ENCODE measurements at regions not wholly inside any gene's neighbourhood (a gene's known extent, or its start where the extent isn't known, plus 50 kb on each side); places are given as distances from the start of the nearest gene placed in this dataset.

GRCh38 chr11:104705490-104706190, 192.6 kb downstream of the CASP12 start (continued):
- no peak for TF ChIP-seq RCOR1 (IDR thresholded peaks at IDR 0.05; ENCODE audit: borderline replicate concordance in 1 of 2, low read depth in 2 of 2, low read length in 2 of 2)
- TF ChIP-seq ZSCAN29 (IDR thresholded peaks at IDR 0.05) = no peak
- TF ChIP-seq ZNF778 (CRISPR knock-in tag; IDR thresholded peaks at IDR 0.05) = no peak

- Histone ChIP-seq H3K27ac (ENCODE audit: extremely low read depth, low read depth, low read length) (no peak overlapping the region), H3K4me3 (no peak overlapping the region), H3K79me2 (ENCODE audit: control insufficient read depth, insufficient read depth, low read length) (no peaks in the 10 kb centered on the region), H3K9me1 (ENCODE audit: control insufficient read depth, insufficient read depth, low read length) (no peaks in the 10 kb centered on the region), H2AFZ (ENCODE audit: low read depth, low read length) (no peak overlapping the region), H3K9me3 (replicated peaks; ENCODE audit: control insufficient read depth, insufficient read depth, low read depth, low read length) (peaks cover 3% of the 10 kb centered on the region; the same call in 1 of the 2 replicates), H4K20me1 (replicated peaks; ENCODE audit: control insufficient read depth, insufficient read depth, low read length) (no peaks in the 10 kb centered on the region), H3K4me2 (ENCODE audit: insufficient read depth, low read length) (no peak overlapping the region), H3K9ac (ENCODE audit: insufficient read depth in 1 of 2, low read depth in 2 of 2, low read length in 2 of 2) (no peak overlapping the region), H3K27me3 (ENCODE audit: control insufficient read depth in 2 of 2, insufficient read depth in 2 of 2, low read length in 2 of 2) (no peaks in the 10 kb centered on the region), H3K4me1 (replicated peaks in 1 of 2; ENCODE audit: control insufficient read depth in 2 of 2, insufficient read depth in 2 of 2, low read length in 2 of 2) (no peaks in the 10 kb centered on the region), H3K36me3 (ENCODE audit: control insufficient read depth, insufficient read depth, low read length) (no peaks in the 10 kb centered on the region)
- DNase-seq (ENCODE audit: extremely low read depth in 1 of 4, low spot score in 3 of 4) = no peak
- BruUV-seq (replicated peaks) = no TSS peak
- no peak for FAIRE-seq
- no peak for ATAC-seq
- in situ Hi-C loops (cut with MboI) (no loop called here), intact Hi-C loops (cut with micrococcal nuclease) (no loop called here)
- 0% methylated on average over 1 of the region's 1 CpG for WGBS (ENCODE audit: insufficient coverage, low coverage, missing lambda C conversion rate)
- ChIA-PET POLR2A (no interaction called here), CTCF (ENCODE audit: low intra/inter-chr PET ratio) (no interaction called here)
- TF ChIP-seq ZNF764 (CRISPR knock-in tag; IDR thresholded peaks at IDR 0.05; ENCODE audit: low read depth) (no peak), ZZZ3 (IDR thresholded peaks at IDR 0.05) (no peak), BACH1 (tag; IDR thresholded peaks at IDR 0.05) (no peak), JUNB (CRISPR knock-in tag; conservative IDR thresholded peaks at IDR 0.05) (no peak), TOE1 (IDR thresholded peaks at IDR 0.05; ENCODE audit: borderline replicate concordance) (no peak), TOE1 (CRISPR knock-in tag; IDR thresholded peaks at IDR 0.05; ENCODE audit: borderline replicate concordance, low read depth) (no peak), ZNF445 (CRISPR knock-in tag; IDR thresholded peaks at IDR 0.05; ENCODE audit: low read depth) (no peak), HMBOX1 (IDR thresholded peaks at IDR 0.05) (no peak), ASH1L (IDR thresholded peaks at IDR 0.05; ENCODE audit: borderline replicate concordance, low read depth, partially characterized antibody) (no peak), MEF2D (tag; conservative IDR thresholded peaks at IDR 0.05; ENCODE audit: low read depth) (no peak)
- TF ChIP-seq, protein P1, sequence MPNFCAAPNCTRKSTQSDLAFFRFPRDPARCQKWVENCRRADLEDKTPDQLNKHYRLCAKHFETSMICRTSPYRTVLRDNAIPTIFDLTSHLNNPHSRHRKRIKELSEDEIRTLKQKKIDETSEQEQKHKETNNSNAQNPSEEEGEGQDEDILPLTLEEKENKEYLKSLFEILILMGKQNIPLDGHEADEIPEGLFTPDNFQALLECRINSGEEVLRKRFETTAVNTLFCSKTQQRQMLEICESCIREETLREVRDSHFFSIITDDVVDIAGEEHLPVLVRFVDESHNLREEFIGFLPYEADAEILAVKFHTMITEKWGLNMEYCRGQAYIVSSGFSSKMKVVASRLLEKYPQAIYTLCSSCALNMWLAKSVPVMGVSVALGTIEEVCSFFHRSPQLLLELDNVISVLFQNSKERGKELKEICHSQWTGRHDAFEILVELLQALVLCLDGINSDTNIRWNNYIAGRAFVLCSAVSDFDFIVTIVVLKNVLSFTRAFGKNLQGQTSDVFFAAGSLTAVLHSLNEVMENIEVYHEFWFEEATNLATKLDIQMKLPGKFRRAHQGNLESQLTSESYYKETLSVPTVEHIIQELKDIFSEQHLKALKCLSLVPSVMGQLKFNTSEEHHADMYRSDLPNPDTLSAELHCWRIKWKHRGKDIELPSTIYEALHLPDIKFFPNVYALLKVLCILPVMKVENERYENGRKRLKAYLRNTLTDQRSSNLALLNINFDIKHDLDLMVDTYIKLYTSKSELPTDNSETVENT (CRISPR knock-in tag; IDR thresholded peaks at IDR 0.05) = no peak
- TF ChIP-seq, protein P2, sequence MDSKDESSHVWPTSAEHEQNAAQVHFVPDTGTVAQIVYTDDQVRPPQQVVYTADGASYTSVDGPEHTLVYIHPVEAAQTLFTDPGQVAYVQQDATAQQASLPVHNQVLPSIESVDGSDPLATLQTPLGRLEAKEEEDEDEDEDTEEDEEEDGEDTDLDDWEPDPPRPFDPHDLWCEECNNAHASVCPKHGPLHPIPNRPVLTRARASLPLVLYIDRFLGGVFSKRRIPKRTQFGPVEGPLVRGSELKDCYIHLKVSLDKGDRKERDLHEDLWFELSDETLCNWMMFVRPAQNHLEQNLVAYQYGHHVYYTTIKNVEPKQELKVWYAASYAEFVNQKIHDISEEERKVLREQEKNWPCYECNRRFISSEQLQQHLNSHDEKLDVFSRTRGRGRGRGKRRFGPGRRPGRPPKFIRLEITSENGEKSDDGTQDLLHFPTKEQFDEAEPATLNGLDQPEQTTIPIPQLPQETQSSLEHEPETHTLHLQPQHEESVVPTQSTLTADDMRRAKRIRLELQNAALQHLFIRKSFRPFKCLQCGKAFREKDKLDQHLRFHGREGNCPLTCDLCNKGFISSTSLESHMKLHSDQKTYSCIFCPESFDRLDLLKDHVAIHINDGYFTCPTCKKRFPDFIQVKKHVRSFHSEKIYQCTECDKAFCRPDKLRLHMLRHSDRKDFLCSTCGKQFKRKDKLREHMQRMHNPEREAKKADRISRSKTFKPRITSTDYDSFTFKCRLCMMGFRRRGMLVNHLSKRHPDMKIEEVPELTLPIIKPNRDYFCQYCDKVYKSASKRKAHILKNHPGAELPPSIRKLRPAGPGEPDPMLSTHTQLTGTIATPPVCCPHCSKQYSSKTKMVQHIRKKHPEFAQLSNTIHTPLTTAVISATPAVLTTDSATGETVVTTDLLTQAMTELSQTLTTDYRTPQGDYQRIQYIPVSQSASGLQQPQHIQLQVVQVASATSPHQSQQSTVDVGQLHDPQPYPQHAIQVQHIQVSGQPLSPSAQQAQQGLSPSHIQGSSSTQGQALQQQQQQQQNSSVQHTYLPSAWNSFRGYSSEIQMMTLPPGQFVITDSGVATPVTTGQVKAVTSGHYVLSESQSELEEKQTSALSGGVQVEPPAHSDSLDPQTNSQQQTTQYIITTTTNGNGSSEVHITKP (IDR thresholded peaks at IDR 0.05; ENCODE audit: partially characterized antibody) = no peak
These were observed 193.4 kb downstream of the CASP12 start for GRCh38 chr11:104704888-104705287.

All from K562 (cell line).